ENCODE measurements at regions not wholly inside any gene's neighbourhood (a gene's known extent, or its start where the extent isn't known, plus 50 kb on each side); places are given as distances from the start of the nearest gene placed in this dataset.
A peak's percentile ranks its signal among the peaks of the same experiment; 100 is the strongest.

- CTCF ChIA-PET: no interaction called here
- H3K4me1 ChIP-seq (ENCODE audit: control insufficient read depth, insufficient read depth, low read length): no peaks in the 10 kb centered on the region
- H3K36me3 ChIP-seq (ENCODE audit: control insufficient read depth in 2 of 2, insufficient read depth in 1 of 2, low read length in 2 of 2): no peaks in the 10 kb centered on the region
- TF ChIP-seq TRIM28 (IDR thresholded peaks at IDR 0.05; ENCODE audit: borderline replicate concordance, low read length) (peak; percentile 63; the same call in 1 of the 2 replicates), YY1 (tag by site-specific recombination; IDR thresholded peaks at IDR 0.05) (peak; percentile 32; the same call in 1 of the 2 replicates), ZNF140 (tag by site-specific recombination; IDR thresholded peaks at IDR 0.05) (no peak), IKZF3 (tag by site-specific recombination; IDR thresholded peaks at IDR 0.05) (peak; percentile 23; the same call in 1 of the 2 replicates), ZIC2 (tag by site-specific recombination; IDR thresholded peaks at IDR 0.05) (peak; percentile 43), KLF8 (tag by site-specific recombination; IDR thresholded peaks at IDR 0.05) (no peak), ZNF561 (tag by site-specific recombination; IDR thresholded peaks at IDR 0.05; ENCODE audit: borderline replicate concordance) (peak; percentile 53; the same call in 1 of the 2 replicates), GLIS1 (tag by site-specific recombination; IDR thresholded peaks at IDR 0.05) (no peak), ZSCAN16 (tag by site-specific recombination; IDR thresholded peaks at IDR 0.05) (peak; percentile 36; the same call in 1 of the 2 replicates), ZNF629 (tag by site-specific recombination; IDR thresholded peaks at IDR 0.05) (peak; percentile 38; the same call in 1 of the 2 replicates), ZEB2 (tag by site-specific recombination; IDR thresholded peaks at IDR 0.05) (0 out of 2 replicates have a peak, but pooled peaks have one; percentile 16)
- TF ChIP-seq, protein P1, sequence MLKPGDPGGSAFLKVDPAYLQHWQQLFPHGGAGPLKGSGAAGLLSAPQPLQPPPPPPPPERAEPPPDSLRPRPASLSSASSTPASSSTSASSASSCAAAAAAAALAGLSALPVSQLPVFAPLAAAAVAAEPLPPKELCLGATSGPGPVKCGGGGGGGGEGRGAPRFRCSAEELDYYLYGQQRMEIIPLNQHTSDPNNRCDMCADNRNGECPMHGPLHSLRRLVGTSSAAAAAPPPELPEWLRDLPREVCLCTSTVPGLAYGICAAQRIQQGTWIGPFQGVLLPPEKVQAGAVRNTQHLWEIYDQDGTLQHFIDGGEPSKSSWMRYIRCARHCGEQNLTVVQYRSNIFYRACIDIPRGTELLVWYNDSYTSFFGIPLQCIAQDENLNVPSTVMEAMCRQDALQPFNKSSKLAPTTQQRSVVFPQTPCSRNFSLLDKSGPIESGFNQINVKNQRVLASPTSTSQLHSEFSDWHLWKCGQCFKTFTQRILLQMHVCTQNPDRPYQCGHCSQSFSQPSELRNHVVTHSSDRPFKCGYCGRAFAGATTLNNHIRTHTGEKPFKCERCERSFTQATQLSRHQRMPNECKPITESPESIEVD (tag by site-specific recombination; IDR thresholded peaks at IDR 0.05): peak; percentile 40
- no peak overlapping the region for H3K27ac ChIP-seq (ENCODE audit: extremely low read depth, low read depth, low read length)
- no peak overlapping the region for H3K4me3 ChIP-seq (ENCODE audit: low read depth, low read length)
- H3K9me3 ChIP-seq (ENCODE audit: control insufficient read depth, insufficient read depth, low read depth, low read length): no peaks in the 10 kb centered on the region
- POLR2A ChIA-PET: interaction anchor here (0.7 kb wide), 1 partner anchor 17 kb away, joined by 3 read pairs; no protein-coding TSS in a partner anchor
Observed at GRCh38 chr13:54637366-54637765, 1608.8 kb downstream of the OLFM4 start.

DNA sequence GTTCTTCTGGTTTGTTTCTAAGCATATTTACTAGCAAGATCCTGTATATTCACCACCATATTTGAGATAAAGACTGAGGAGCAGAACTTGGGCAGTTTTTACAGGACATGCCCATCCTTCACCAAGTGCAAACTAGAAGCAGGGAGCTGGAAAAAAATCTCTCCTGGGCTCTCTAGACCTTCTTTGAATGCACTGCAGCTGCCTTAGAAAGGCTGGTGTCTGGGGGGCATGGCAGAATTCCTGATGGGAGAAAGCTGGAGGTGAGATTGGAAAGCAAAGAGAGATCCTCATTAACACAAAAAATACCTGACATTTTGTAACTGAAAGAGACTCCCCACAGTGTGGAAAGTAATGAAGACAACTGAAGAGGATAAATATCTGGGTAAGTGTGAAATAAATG, 1612.1 kb downstream of the OLFM4 start:
- Histone ChIP-seq H3K27ac (ENCODE audit: extremely low read depth, low read depth, low read length) (no peak overlapping the region), H3K4me1 (ENCODE audit: control insufficient read depth, insufficient read depth, low read length) (no peaks in the 10 kb centered on the region), H3K36me3 (ENCODE audit: control insufficient read depth in 2 of 2, insufficient read depth in 1 of 2, low read length in 2 of 2) (no peaks in the 10 kb centered on the region), H3K9me3 (ENCODE audit: control insufficient read depth, insufficient read depth, low read depth, low read length) (no peaks in the 10 kb centered on the region), H3K4me3 (ENCODE audit: low read depth, low read length) (no peak overlapping the region)
- ChIA-PET POLR2A (no interaction called here), CTCF (no interaction called here)
- TF ChIP-seq ZBTB44 (tag by site-specific recombination; IDR thresholded peaks at IDR 0.05) (no peak), ZNF140 (tag by site-specific recombination; IDR thresholded peaks at IDR 0.05) (no peak), ZNF266 (tag by site-specific recombination; IDR thresholded peaks at IDR 0.05; ENCODE audit: low read depth) (no peak), SALL2 (tag by site-specific recombination; IDR thresholded peaks at IDR 0.05; ENCODE audit: borderline replicate concordance) (no peak), OVOL3 (tag by site-specific recombination; IDR thresholded peaks at IDR 0.05) (no peak), ZNF843 (tag by site-specific recombination; IDR thresholded peaks at IDR 0.05) (no peak), ZNF560 (tag by site-specific recombination; IDR thresholded peaks at IDR 0.05; ENCODE audit: borderline replicate concordance) (no peak), YY2 (tag by site-specific recombination; IDR thresholded peaks at IDR 0.05) (no peak), ZSCAN23 (tag by site-specific recombination; IDR thresholded peaks at IDR 0.05) (no peak), GLIS1 (tag by site-specific recombination; IDR thresholded peaks at IDR 0.05) (no peak), ZNF391 (tag by site-specific recombination; IDR thresholded peaks at IDR 0.05; ENCODE audit: borderline replicate concordance, low read depth) (no peak), ZNF433 (tag by site-specific recombination; IDR thresholded peaks at IDR 0.05; ENCODE audit: low read depth) (no peak), ZNF501 (tag by site-specific recombination; IDR thresholded peaks at IDR 0.05) (no peak), ZNF302 (tag by site-specific recombination; IDR thresholded peaks at IDR 0.05; ENCODE audit: low read depth) (no peak)
- TF ChIP-seq, protein P2, sequence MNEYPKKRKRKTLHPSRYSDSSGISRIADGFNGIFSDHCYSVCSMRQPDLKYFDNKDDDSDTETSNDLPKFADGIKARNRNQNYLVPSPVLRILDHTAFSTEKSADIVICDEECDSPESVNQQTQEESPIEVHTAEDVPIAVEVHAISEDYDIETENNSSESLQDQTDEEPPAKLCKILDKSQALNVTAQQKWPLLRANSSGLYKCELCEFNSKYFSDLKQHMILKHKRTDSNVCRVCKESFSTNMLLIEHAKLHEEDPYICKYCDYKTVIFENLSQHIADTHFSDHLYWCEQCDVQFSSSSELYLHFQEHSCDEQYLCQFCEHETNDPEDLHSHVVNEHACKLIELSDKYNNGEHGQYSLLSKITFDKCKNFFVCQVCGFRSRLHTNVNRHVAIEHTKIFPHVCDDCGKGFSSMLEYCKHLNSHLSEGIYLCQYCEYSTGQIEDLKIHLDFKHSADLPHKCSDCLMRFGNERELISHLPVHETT (tag by site-specific recombination; IDR thresholded peaks at IDR 0.05): no peak
- TF ChIP-seq, protein P3, sequence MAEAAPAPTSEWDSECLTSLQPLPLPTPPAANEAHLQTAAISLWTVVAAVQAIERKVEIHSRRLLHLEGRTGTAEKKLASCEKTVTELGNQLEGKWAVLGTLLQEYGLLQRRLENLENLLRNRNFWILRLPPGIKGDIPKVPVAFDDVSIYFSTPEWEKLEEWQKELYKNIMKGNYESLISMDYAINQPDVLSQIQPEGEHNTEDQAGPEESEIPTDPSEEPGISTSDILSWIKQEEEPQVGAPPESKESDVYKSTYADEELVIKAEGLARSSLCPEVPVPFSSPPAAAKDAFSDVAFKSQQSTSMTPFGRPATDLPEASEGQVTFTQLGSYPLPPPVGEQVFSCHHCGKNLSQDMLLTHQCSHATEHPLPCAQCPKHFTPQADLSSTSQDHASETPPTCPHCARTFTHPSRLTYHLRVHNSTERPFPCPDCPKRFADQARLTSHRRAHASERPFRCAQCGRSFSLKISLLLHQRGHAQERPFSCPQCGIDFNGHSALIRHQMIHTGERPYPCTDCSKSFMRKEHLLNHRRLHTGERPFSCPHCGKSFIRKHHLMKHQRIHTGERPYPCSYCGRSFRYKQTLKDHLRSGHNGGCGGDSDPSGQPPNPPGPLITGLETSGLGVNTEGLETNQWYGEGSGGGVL (tag by site-specific recombination; IDR thresholded peaks at IDR 0.05): no peak
- TF ChIP-seq, protein P4, sequence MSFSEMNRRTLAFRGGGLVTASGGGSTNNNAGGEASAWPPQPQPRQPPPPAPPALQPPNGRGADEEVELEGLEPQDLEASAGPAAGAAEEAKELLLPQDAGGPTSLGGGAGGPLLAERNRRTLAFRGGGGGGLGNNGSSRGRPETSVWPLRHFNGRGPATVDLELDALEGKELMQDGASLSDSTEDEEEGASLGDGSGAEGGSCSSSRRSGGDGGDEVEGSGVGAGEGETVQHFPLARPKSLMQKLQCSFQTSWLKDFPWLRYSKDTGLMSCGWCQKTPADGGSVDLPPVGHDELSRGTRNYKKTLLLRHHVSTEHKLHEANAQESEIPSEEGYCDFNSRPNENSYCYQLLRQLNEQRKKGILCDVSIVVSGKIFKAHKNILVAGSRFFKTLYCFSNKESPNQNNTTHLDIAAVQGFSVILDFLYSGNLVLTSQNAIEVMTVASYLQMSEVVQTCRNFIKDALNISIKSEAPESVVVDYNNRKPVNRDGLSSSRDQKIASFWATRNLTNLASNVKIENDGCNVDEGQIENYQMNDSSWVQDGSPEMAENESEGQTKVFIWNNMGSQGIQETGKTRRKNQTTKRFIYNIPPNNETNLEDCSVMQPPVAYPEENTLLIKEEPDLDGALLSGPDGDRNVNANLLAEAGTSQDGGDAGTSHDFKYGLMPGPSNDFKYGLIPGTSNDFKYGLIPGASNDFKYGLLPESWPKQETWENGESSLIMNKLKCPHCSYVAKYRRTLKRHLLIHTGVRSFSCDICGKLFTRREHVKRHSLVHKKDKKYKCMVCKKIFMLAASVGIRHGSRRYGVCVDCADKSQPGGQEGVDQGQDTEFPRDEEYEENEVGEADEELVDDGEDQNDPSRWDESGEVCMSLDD (tag by site-specific recombination; IDR thresholded peaks at IDR 0.05): no peak
